Neural progenitor cell (in vitro differentiated cells): ENCODE measurements at regions not wholly inside any gene's neighbourhood (a gene's known extent, or its start where the extent isn't known, plus 50 kb on each side); places are given as distances from the start of the nearest gene placed in this dataset.

ENCODE experiments used
- DNase-seq: peaks from one replicate; pipeline ENCODE4 v3.0.0-alpha.2; 2016; ENCODE audit warnings: low spot score
- H2AFZ ChIP-seq: fragments of 200-600 bp; sonication (generic); replicated peaks from 2 replicates; pipeline ENCODE4 v1.6.1; 2016; ENCODE audit warnings: antibody characterized with exemption
- H3F3A ChIP-seq: fragments of 200-600 bp; sonication (generic); 2 replicates; pipeline ENCODE4 v1.6.1; 2016; ENCODE audit warnings: antibody characterized with exemption, low read depth
- H3K27ac ChIP-seq: fragments of 200-600 bp; sonication (generic); 2 replicates; pipeline ENCODE4 v1.5.1; 2016; ENCODE audit warnings: mild to moderate bottlenecking
- H3K27me3 ChIP-seq: fragments of 200-600 bp; sonication (generic); 2 replicates; pipeline ENCODE4 v1.6.1; 2016; ENCODE audit warnings: mild to moderate bottlenecking, moderate library complexity
- H3K36me3 ChIP-seq: fragments of 200-600 bp; sonication (generic); 2 replicates; pipeline ENCODE4 v1.5.1; 2016
- H3K4me1 ChIP-seq: fragments of 200-600 bp; sonication (generic); 2 replicates; pipeline ENCODE4 v1.6.1; 2016; ENCODE audit warnings: mixed run types
- H3K4me2 ChIP-seq: fragments of 200-600 bp; sonication (generic); 2 replicates; pipeline ENCODE4 v1.6.1; 2016
- H3K4me3 ChIP-seq: fragments of 200-600 bp; sonication (generic); 2 replicates; pipeline ENCODE4 v1.5.1; 2016
- H3K79me2 ChIP-seq: fragments of 200-600 bp; sonication (generic); 2 replicates; pipeline ENCODE4 v1.6.1; 2016; ENCODE audit warnings: low read depth
- H3K9ac ChIP-seq: fragments of 200-600 bp; sonication (generic); 2 replicates; pipeline ENCODE4 v1.6.1; 2016
- H3K9me3 ChIP-seq: fragments of 200-600 bp; sonication (generic); 2 replicates; pipeline ENCODE4 v1.5.1; 2016; ENCODE audit warnings: low read depth
- H4K20me1 ChIP-seq: fragments of 200-600 bp; sonication (generic); 2 replicates; pipeline ENCODE4 v1.6.1; 2016; ENCODE audit warnings: low read depth
- H3K27ac Mint-ChIP-seq: 3 replicates; pipeline ENCODE4 v1.8.0; 2021; ENCODE audit warnings: mixed read lengths
- H3K27me3 Mint-ChIP-seq: 2 replicates; pipeline ENCODE4 v1.8.0; 2022; ENCODE audit warnings: low read depth, mild to moderate bottlenecking, inconsistent platforms, moderate library complexity, mixed read lengths; ENCODE audit not compliant: insufficient read depth
- H3K36me3 Mint-ChIP-seq: 3 replicates; pipeline ENCODE4 v1.8.0; 2021; ENCODE audit warnings: mixed read lengths
- H3K4me1 Mint-ChIP-seq: 3 replicates; pipeline ENCODE4 v1.8.0; 2021; ENCODE audit warnings: mixed read lengths
- H3K4me3 Mint-ChIP-seq: 3 replicates; pipeline ENCODE4 v1.8.0; 2021; ENCODE audit warnings: mild to moderate bottlenecking, moderate library complexity, mixed read lengths
- H3K9me3 Mint-ChIP-seq: 3 replicates; pipeline ENCODE4 v1.8.0; 2020; ENCODE audit warnings: mixed read lengths
- CTCF ChIP-seq: fragments of 200-600 bp; sonication (generic); IDR thresholded peaks from 2 replicates; pipeline ENCODE4 v1.5.1; 2017; ENCODE audit warnings: antibody characterized with exemption, mild to moderate bottlenecking
- EZH2 ChIP-seq: fragments of 200-600 bp; sonication (generic); IDR thresholded peaks from 2 replicates; pipeline ENCODE4 v1.6.1; 2017; ENCODE audit warnings: antibody characterized with exemption, mild to moderate bottlenecking, moderate library complexity
- EZH2phosphoT487 ChIP-seq: fragments of 200-600 bp; sonication (generic); IDR thresholded peaks from 2 replicates; pipeline ENCODE4 v1.6.1; 2017; ENCODE audit warnings: antibody characterized with exemption

GRCh38 chr16:6571044-6571443 is 761.6 kb upstream of the RBFOX1 start:
- DNase-seq = peak; percentile 39
- no peaks in the 10 kb centered on the region for H3K9me3 ChIP-seq
- no peaks in the 10 kb centered on the region for H3K79me2 ChIP-seq
- no peak overlapping the region for H2AFZ ChIP-seq
- Mint-ChIP-seq H3K4me3 (no peak overlapping the region), H3K36me3 (no peaks in the 10 kb centered on the region), H3K27ac (no peak overlapping the region), H3K9me3 (no peaks in the 10 kb centered on the region), H3K27me3 (peaks cover 7% of the 10 kb centered on the region), H3K4me1 (peaks cover 18% of the 10 kb centered on the region)
- H3K9ac ChIP-seq = no peak overlapping the region
- H3K36me3 ChIP-seq = no peaks in the 10 kb centered on the region
- H3K4me2 ChIP-seq = no peak overlapping the region
- no peaks in the 10 kb centered on the region for H3K27me3 ChIP-seq
- H3K4me3 ChIP-seq = no peak overlapping the region
- H3K27ac ChIP-seq = no peak overlapping the region
- peaks cover 10% of the 10 kb centered on the region for H3F3A ChIP-seq
- peaks cover 21% of the 10 kb centered on the region for H3K4me1 ChIP-seq
- TF ChIP-seq EZH2phosphoT487 = no peak
- no peak for TF ChIP-seq EZH2
- no peak for TF ChIP-seq CTCF
- H4K20me1 ChIP-seq = no peaks in the 10 kb centered on the region

- Histone ChIP-seq H3K4me1 (peaks cover 21% of the 10 kb centered on the region), H4K20me1 (no peaks in the 10 kb centered on the region), H3K79me2 (no peaks in the 10 kb centered on the region), H3K36me3 (no peaks in the 10 kb centered on the region), H3K9ac (no peak overlapping the region), H3K4me2 (no peak overlapping the region), H3K4me3 (no peak overlapping the region), H2AFZ (no peak overlapping the region), H3K9me3 (no peaks in the 10 kb centered on the region), H3F3A (peaks cover 10% of the 10 kb centered on the region), H3K27ac (no peak overlapping the region), H3K27me3 (no peaks in the 10 kb centered on the region)
- DNase-seq = no peak
- Mint-ChIP-seq H3K36me3 (no peaks in the 10 kb centered on the region), H3K27ac (no peak overlapping the region), H3K4me1 (peaks cover 18% of the 10 kb centered on the region), H3K9me3 (no peaks in the 10 kb centered on the region), H3K27me3 (peaks cover 7% of the 10 kb centered on the region), H3K4me3 (no peak overlapping the region)
- no peak for TF ChIP-seq EZH2
- no peak for TF ChIP-seq CTCF
- no peak for TF ChIP-seq EZH2phosphoT487
Measured at GRCh38 chr16:6570530-6570929, 762.1 kb upstream of the RBFOX1 start.

- no peaks in the 10 kb centered on the region for H3K79me2 ChIP-seq
- H3K27me3 ChIP-seq = no peaks in the 10 kb centered on the region
- H3K4me2 ChIP-seq = no peak overlapping the region
- H3K4me3 ChIP-seq = no peak overlapping the region
- no peak overlapping the region for H3K9ac ChIP-seq
- H3K27ac ChIP-seq = no peak overlapping the region
- no peak overlapping the region for H2AFZ ChIP-seq
- peaks cover 27% of the 10 kb centered on the region for H3F3A ChIP-seq
- H3K4me1 Mint-ChIP-seq = peaks cover 26% of the 10 kb centered on the region
- H3K36me3 ChIP-seq = no peaks in the 10 kb centered on the region
- no peak overlapping the region for H3K27ac Mint-ChIP-seq
- peaks cover 2% of the 10 kb centered on the region for H3K9me3 Mint-ChIP-seq
- peaks cover 35% of the 10 kb centered on the region for H3K4me1 ChIP-seq
- H4K20me1 ChIP-seq = no peaks in the 10 kb centered on the region
- H3K36me3 Mint-ChIP-seq = peaks cover 3% of the 10 kb centered on the region
- H3K9me3 ChIP-seq = no peaks in the 10 kb centered on the region
- DNase-seq = no peak
- H3K4me3 Mint-ChIP-seq = no peak overlapping the region
- peaks cover 2% of the 10 kb centered on the region for H3K27me3 Mint-ChIP-seq
- TF ChIP-seq EZH2 (no peak), EZH2phosphoT487 (no peak), CTCF (no peak)
Measured at GRCh38 chr16:6562986-6563385, 769.7 kb upstream of the RBFOX1 start.
